ENCODE measurements at regions not wholly inside any gene's neighbourhood (a gene's known extent, or its start where the extent isn't known, plus 50 kb on each side); places are given as distances from the start of the nearest gene placed in this dataset.

DNA sequence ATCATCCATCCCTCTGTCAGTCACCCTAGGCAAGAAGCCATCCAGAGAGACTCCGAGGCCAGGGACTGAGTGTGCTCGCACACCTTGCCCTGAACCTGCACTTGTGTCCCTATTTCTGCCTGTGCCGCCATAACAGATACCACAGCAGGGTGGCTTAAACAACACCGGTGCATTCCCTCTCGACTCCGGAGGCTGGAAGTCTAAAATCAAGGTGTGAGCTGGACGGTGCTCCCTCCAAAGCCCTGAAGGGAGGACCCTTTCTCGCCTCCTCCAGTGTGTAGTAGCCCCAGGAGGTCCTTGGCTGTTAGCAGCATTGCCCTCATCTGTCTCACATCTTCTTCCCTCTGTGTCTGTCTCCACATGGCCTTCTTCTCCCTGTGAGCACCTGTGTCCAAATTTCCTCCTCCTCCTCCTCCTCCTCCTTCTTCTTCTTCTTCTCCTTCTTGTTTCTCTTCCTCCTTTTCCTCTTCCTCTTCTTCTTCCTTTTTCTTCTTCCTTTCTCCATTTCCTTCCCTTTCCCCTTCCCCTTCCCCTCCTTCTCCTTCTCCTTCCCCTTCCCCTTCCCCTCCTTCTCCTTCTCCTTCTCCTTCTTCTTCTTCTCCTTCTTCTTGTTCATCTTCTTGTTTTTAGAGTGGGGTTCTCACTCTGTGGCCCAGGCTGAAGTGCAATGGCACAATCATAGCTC, 98.1 kb upstream of the ENPP6 start:
- no peak for DNase-seq (ENCODE audit: insufficient read length, low spot score)
- no peak for TF ChIP-seq POLR2A (IDR thresholded peaks at IDR 0.05; ENCODE audit: low read depth, low read length)
- no peak for FAIRE-seq

DNA sequence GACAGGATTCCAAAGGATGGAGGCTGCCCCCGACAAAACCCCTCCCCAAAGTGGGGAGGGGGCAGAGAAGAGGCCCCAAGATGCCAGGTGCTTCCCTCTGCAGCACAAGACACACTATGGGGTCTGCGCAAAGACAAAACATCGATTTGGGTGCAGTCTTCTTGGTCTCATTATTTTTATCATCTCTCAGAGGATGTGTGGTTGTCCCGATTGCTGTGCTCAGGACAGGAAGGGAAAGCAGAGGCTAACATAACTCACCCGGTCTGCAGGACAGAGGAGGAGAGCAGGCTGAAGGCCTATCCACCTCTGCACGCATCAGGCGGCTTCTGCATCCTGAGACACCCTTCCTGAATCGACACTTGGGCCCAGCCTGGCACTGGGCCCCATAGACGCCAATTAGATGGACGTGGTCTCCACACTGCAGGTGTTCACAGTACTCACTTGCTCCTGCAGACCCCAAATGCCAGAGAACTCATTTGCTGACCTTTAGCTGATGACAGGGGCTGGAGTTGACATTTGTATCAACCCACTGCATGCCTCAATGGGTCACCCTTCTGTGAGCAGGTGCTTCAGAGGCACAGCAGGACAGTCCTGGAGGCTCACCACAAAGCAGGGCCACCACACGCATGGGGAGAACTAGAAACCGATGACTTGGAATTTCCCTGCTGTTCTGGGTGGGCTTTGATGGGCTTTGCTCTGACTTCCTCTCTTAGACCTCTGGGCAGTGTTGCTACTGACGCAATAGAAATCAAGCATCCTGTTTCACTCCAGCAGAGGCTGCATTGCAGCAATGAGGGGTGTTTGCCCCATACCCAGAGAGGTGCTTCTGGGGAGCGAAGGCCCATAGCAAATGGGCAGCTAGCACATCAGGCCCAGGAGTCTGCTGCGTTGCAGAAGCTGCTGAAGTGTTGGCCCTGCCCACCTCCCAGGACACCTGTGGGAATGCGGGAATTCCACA, 96.3 kb upstream of the ENPP6 start:
- FAIRE-seq (no peak), DNase-seq (ENCODE audit: insufficient read length, low spot score) (no peak)
- TF ChIP-seq POLR2A (IDR thresholded peaks at IDR 0.05; ENCODE audit: low read depth, low read length) = no peak

DNA sequence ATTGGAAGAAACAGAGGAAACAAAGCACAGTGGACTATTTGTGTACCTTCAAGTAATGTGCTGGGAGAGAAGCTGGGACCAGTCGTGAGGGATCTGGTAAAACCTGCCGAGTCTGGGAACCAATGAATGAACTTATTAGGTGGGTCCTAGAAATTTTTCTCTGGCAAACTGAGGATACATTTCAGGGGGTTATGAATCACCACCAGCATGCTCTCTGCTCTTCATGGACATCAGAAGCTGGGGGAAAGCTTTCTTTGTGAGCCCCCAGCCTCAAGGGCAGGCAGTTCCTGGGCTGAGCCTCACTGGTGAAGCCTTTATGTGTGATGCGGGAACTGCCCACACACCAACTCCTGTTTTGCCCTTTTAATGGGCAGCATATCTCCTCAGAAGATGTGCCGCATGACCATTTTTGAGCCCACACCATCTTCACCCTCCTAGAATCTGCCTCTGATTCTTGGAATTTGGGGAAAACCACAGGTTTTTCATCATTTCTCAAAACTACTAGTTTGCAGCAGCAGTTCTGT, 95.4 kb upstream of the ENPP6 start:
- FAIRE-seq = no peak
- no peak for DNase-seq (ENCODE audit: insufficient read length, low spot score)
- no peak for TF ChIP-seq POLR2A (IDR thresholded peaks at IDR 0.05; ENCODE audit: low read depth, low read length)

DNA sequence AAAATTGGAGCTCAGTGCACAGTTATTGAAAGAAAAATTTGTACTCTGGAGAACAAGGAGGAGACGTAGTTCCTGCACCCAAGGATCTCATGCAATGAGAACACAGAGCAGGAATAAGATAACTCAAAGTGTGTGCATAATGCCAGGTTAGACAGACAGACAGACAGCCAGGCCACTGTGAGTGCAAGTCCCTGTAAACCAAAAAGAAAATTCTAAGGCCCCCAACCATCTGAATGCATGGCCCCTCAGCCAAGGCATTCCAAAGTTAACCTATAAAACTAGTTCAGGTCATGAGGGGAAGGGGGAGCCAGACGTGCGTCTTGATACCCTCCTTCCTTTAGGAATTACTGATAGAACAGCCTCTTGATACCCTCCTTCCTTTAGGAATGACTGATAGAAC, 94.5 kb upstream of the ENPP6 start:
- no peak for FAIRE-seq
- DNase-seq (ENCODE audit: insufficient read length, low spot score) = no peak
- no peak for TF ChIP-seq POLR2A (IDR thresholded peaks at IDR 0.05; ENCODE audit: low read depth, low read length)

DNA sequence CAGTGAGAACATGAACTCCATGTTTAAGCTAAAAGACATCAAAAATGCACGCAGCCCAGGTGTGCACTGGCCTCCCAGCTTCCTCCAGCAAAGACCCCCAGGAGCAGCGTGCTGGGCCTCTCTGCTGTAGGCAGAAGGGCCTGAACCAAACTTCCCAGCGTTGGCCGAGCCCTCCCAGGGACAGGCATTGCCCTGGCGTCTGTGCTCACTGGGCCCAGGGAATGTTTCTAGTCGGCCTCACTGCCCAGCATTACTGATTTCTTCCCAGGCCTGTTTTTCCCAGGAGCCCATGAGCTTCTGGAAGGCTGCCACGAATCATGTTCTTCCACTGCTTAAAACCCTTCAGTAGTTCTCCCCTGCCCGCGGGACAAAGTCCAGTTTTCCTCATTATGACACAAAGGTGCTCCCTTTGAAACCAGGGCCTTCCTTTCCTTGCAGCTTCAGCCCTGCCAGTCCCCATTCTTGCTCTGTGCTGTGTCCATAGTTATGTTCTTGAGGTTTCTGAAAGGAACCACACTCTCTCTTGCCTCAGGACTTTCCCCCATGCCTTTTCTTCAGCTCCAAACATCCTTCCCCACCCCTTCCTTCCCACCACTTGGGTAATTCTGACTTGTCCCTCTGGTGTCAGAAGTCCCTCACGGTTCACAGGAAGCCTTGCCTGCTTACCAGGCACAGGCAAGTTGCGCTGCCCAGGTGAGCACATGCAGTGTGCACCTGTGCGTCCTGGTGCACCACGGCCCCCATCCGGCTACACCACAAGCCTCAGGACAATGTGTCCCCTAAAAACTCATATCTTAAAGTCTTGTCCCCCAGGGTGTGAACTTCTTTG, 93.4 kb upstream of the ENPP6 start:
- DNase-seq (ENCODE audit: insufficient read length, low spot score) (no peak), FAIRE-seq (no peak)
- no peak for TF ChIP-seq POLR2A (IDR thresholded peaks at IDR 0.05; ENCODE audit: low read depth, low read length)

DNA sequence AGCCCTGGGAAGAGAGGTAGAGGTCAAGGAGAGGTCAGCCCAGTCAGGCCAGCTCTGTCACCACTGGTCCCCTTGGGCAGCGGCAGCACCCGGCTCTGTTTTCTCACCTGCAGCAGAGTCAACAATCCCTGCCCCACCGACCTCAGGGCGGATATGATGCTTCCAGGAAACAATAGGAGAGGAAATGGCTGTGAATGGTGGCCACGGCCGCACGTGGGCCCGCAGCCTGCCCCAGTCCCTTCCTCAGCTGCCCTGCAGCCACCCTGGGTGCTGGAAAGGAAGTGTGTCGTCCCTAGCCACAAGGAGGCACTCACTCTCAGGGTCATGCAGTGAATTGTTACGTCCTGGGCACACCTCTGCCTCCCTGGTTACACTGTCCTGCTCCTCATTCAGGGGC, 92.5 kb upstream of the ENPP6 start:
- FAIRE-seq = no peak
- TF ChIP-seq POLR2A (IDR thresholded peaks at IDR 0.05; ENCODE audit: low read depth, low read length) = no peak
- DNase-seq (ENCODE audit: insufficient read length, low spot score) = no peak

DNA sequence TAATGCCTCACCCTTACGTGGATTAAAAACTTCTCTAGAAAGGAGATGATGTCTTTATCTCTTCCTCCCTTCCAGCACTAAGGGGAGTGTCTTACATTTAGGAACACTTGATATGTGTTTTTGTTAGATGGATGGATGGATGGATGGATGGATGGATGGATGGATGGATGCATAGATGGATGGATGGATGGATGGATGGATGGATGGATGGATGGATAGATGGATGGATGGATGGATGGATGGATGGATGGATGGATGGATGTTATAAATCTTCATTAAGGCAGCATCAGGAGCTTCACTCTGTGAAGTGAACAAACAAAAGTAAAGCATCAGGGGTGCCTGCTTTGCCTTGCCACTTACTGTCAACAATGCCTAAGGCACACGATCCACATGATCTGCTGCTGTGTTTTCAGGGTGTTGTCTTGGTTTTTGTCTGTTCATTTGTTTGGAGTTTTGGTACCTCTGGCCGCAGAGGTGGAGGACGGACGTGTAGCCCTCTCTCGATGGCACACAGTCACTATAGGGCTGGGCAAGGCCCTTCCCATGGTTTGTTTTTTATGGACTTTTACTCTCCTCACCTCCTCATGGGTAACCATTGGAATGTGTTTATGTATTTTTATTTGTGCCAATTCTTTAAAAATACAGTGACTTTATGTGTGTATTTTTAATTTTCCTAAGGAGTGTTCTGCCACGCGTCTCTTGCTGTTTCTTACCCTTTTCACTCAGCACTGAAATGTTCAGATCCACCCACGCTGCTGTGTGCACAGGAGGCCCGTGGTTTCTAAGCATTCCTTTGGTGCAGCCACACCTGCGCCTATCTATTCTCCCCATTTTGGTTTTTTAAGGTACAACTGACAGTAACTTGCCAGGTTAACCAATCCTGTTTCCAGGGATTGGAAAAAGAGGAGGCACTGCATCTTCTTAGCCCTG, 91.8 kb upstream of the ENPP6 start:
- no peak for DNase-seq (ENCODE audit: insufficient read length, low spot score)
- no peak for FAIRE-seq
- no peak for TF ChIP-seq POLR2A (IDR thresholded peaks at IDR 0.05; ENCODE audit: low read depth, low read length)

DNA sequence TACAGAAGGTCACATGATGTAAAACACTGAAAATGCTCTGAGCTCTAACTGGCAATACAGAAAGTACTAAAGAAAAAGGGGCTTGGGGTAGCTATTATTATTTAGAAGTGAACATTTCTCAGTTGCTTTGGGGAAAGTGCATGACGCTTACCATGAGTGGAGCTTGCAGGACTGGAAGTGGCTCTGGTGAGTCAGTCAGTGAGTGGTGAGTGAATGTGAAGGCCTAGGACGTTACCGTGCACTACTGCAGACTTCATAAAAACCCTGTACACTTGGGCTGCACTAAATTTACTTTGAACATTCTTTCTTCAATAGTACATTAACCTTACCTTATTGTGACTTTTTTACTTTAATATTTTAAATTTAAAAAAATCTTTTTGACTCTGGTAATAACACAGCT, 89.3 kb upstream of the ENPP6 start:
- no peak for TF ChIP-seq POLR2A (IDR thresholded peaks at IDR 0.05; ENCODE audit: low read depth, low read length)
- DNase-seq (ENCODE audit: insufficient read length, low spot score) (no peak), FAIRE-seq (no peak)

DNA sequence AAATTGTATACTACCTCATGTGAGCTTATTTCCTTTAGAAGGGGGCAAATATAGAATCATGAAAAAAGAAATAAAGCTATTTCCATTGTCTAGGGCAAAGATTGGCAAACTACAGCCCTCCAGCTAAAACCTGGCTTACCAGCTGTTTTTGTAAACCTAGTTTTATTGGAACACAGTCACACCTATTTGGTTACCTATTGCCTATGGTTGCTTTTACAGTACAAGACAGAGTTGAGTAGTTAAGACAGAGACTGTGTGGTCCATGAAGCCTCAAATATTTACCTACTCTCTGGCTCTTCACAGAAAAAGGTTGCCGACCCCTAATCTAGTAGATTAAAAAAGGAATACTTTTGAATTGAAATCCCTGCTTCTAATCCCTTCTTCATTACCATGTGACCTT, 88.8 kb upstream of the ENPP6 start:
- FAIRE-seq (no peak), DNase-seq (ENCODE audit: insufficient read length, low spot score) (no peak)
- no peak for TF ChIP-seq POLR2A (IDR thresholded peaks at IDR 0.05; ENCODE audit: low read depth, low read length)

DNA sequence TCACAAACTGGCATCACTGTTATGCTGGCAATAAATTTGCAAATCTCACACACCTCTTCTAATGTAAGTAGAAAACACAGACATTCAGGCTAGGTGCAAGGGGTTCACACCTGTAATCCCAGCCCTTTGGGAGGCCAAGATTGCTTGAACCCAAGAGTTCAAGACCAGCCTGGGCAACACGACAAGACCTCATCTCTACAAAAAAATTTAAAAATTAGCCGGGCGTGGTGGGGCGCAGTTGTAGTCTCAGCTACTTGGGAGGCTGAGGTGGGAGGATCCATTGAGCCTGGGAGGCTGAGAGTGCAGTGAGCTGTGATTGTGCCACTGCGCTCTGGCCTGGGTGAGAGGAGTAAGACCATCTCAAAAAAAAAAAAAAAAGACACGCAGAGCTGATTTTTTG, 83.1 kb upstream of the ENPP6 start:
- no peak for DNase-seq (ENCODE audit: insufficient read length, low spot score)
- no peak for TF ChIP-seq POLR2A (IDR thresholded peaks at IDR 0.05; ENCODE audit: low read depth, low read length)
- no peak for FAIRE-seq

DNA sequence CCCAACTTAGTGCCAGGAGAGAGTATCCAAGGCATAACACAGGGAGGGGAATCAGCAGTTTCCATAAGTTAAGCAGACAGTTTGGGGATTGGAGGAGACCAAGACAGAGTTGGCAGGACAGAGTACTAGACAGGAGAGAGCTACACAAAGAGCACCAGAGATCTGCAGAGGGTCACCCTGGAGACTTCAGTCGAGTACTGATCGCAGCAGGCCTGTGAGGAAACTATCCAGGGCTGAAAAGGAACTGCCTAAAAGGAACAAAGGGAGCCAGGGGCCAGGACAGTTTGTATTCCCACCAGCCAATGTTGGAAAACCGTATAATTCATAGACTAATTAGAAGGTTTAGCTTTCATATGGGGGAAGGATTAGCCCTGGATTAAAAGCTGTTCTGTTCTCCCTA, 80.6 kb upstream of the ENPP6 start:
- FAIRE-seq (no peak), DNase-seq (ENCODE audit: insufficient read length, low spot score) (no peak)
- no peak for TF ChIP-seq POLR2A (IDR thresholded peaks at IDR 0.05; ENCODE audit: low read depth, low read length)

DNA sequence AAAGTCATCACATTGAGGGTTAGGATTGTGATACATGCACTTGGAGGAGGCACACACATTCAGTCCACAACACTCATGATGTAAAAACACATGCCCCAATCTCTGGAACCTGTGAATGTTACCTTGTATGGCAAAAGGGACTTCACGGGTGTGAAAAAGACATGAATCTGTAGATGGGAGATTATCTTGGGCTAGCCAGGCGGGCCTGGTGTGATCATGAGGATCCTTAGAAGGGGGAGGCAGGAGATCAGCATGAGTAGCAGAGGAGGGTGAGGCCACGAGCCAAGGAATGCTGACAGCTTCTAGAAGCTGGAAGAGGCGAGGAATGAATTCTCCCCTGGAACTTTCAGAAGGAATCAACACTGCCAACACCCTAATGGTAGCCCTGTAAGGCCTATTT, 77.5 kb upstream of the ENPP6 start:
- FAIRE-seq = no peak
- TF ChIP-seq POLR2A (IDR thresholded peaks at IDR 0.05; ENCODE audit: low read depth, low read length) = no peak
- DNase-seq (ENCODE audit: insufficient read length, low spot score) = no peak

DNA sequence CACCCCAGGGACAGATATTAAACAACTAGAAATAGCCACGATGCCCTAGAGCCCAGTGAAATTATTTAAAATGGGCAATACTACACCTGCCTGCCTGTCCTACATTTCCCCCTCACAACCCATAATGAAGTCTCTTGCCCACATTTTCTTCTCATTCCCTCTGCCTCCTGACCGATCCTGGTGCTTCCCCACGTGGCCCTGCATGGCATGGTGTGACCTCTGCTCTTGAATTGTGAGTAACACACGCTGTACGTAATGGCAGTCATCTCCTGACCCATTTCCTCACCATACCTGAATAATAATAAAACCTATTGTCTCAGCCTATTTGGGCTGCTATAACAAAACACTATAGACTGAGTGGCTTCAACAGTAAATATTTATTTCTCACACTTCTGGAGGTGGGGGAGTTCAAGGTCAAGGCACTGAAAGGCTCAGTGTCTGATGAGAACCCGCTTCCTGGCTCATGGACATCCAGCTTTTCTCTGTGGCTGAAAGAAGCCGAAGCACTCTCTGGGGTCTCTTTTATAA, 77.0 kb upstream of the ENPP6 start:
- DNase-seq (ENCODE audit: insufficient read length, low spot score) (no peak), FAIRE-seq (no peak)
- no peak for TF ChIP-seq POLR2A (IDR thresholded peaks at IDR 0.05; ENCODE audit: low read depth, low read length)
